SW480 (cell line): ENCODE measurements at regions not wholly inside any gene's neighbourhood (a gene's known extent, or its start where the extent isn't known, plus 50 kb on each side); places are given as distances from the start of the nearest gene placed in this dataset.

Experiments
- DNase-seq: peaks from one replicate; pipeline ENCODE4 v3.0.0-alpha.2; 2016; ENCODE audit warnings: low spot score

GRCh38 chr15:87631093-87631492, 625.4 kb downstream of the NTRK3 start:
- DNase-seq, result no peak

GRCh38 chr15:87628311-87628710, 628.2 kb downstream of the NTRK3 start:
- DNase-seq, result no peak

- DNase-seq, result no peak
Measured at GRCh38 chr15:87626860-87627259, 629.7 kb downstream of the NTRK3 start.

- DNase-seq, result peak; percentile 16
Measured at GRCh38 chr15:87623832-87624231, 632.7 kb downstream of the NTRK3 start.

- DNase-seq, result no peak
Measured at GRCh38 chr15:87620393-87620792, 636.1 kb downstream of the NTRK3 start.

GRCh38 chr15:87619161-87619960, 637.2 kb downstream of the NTRK3 start:
- DNase-seq, result no peak

GRCh38 chr15:87618203-87618725, 638.3 kb downstream of the NTRK3 start:
- no peak for DNase-seq

GRCh38 chr15:87614704-87615103, 641.8 kb downstream of the NTRK3 start:
- no peak for DNase-seq

- DNase-seq, result no peak
Measured at GRCh38 chr15:87610366-87610765, 646.2 kb downstream of the NTRK3 start.

GRCh38 chr15:87609894-87610293, 646.6 kb downstream of the NTRK3 start:
- DNase-seq, result no peak

- no peak for DNase-seq
Measured at GRCh38 chr15:87609474-87609873, 647.1 kb downstream of the NTRK3 start.

GRCh38 chr15:87608238-87609028, 648.1 kb downstream of the NTRK3 start:
- no peak for DNase-seq

GRCh38 chr15:87606971-87607370, 649.6 kb downstream of the NTRK3 start:
- no peak for DNase-seq

- peak; percentile 22 for DNase-seq
Measured at GRCh38 chr15:87604857-87605446, 651.6 kb downstream of the NTRK3 start.

- DNase-seq, result no peak
Measured at GRCh38 chr15:87602371-87602770, 654.2 kb downstream of the NTRK3 start.

- DNase-seq, result no peak
Measured at GRCh38 chr15:87599616-87600015, 656.9 kb downstream of the NTRK3 start.

- DNase-seq, result peak; percentile 2
Measured at GRCh38 chr15:87597346-87598052, 659.0 kb downstream of the NTRK3 start.

- DNase-seq, result no peak
Measured at GRCh38 chr15:87591582-87591981, 665.0 kb downstream of the NTRK3 start.

- DNase-seq, result no peak
Measured at GRCh38 chr15:87591042-87591441, 665.5 kb downstream of the NTRK3 start.

GRCh38 chr15:87589134-87589533, 667.4 kb downstream of the NTRK3 start:
- DNase-seq, result no peak

- DNase-seq, result no peak
Measured at GRCh38 chr15:87582169-87582568, 674.4 kb downstream of the NTRK3 start.

- no peak for DNase-seq
Measured at GRCh38 chr15:87579537-87579936, 677.0 kb downstream of the NTRK3 start.
